22Rv1 (cell line): ENCODE measurements at regions not wholly inside any gene's neighbourhood (a gene's known extent, or its start where the extent isn't known, plus 50 kb on each side); places are given as distances from the start of the nearest gene placed in this dataset.

Source experiments
- ZFX ChIP-seq: fragments of 450-650 bp; IDR thresholded peaks from 2 replicates; pipeline ENCODE4 v1.6.1; 2017; ENCODE audit warnings: antibody characterized with exemption, borderline replicate concordance
- TF ChIP-seq, protein P1 (sequence below): fragments of 450-650 bp; IDR thresholded peaks from 2 replicates; pipeline ENCODE4 v1.5.1; 2017; ENCODE audit warnings: mild to moderate bottlenecking

DNA sequence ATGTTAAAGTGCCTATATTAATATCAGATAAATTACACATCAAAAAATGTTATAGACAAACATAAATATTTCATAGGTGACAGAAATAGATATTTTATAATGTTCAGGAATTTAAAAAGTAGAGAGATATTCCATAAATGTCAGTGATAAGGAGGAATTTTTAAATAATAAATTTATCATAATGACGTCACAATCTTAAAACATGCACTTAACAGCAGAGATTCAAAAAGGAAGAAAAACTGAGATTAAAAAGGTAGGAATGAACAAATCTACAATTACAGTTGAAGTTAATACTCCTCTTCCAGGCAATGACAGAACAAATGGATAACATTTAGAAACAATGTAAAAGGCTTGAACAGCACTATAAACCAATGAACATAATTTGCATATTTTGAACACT is 345.4 kb upstream of the NOX3 start:
- TF ChIP-seq, protein P1, sequence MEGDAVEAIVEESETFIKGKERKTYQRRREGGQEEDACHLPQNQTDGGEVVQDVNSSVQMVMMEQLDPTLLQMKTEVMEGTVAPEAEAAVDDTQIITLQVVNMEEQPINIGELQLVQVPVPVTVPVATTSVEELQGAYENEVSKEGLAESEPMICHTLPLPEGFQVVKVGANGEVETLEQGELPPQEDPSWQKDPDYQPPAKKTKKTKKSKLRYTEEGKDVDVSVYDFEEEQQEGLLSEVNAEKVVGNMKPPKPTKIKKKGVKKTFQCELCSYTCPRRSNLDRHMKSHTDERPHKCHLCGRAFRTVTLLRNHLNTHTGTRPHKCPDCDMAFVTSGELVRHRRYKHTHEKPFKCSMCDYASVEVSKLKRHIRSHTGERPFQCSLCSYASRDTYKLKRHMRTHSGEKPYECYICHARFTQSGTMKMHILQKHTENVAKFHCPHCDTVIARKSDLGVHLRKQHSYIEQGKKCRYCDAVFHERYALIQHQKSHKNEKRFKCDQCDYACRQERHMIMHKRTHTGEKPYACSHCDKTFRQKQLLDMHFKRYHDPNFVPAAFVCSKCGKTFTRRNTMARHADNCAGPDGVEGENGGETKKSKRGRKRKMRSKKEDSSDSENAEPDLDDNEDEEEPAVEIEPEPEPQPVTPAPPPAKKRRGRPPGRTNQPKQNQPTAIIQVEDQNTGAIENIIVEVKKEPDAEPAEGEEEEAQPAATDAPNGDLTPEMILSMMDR: no peak
- no peak for TF ChIP-seq ZFX
